ENCODE measurements at regions not wholly inside any gene's neighbourhood (a gene's known extent, or its start where the extent isn't known, plus 50 kb on each side); places are given as distances from the start of the nearest gene placed in this dataset.

- Mint-ChIP-seq H3K27ac (no peak overlapping the region), H3K9me3 (no peaks in the 10 kb centered on the region), H3K4me1 (no peaks in the 10 kb centered on the region), H3K36me3 (ENCODE audit: low read depth) (no peaks in the 10 kb centered on the region), H3K27me3 (no peaks in the 10 kb centered on the region), H3K4me3 (no peak overlapping the region)
- DNase-seq (no peak), ATAC-seq (ENCODE audit: low read depth) (no peak)
- intact Hi-C loops (cut with micrococcal nuclease): no loop called here
- ChIA-PET POLR2A (no interaction called here), CTCF (no interaction called here)
- TF ChIP-seq, protein P1, sequence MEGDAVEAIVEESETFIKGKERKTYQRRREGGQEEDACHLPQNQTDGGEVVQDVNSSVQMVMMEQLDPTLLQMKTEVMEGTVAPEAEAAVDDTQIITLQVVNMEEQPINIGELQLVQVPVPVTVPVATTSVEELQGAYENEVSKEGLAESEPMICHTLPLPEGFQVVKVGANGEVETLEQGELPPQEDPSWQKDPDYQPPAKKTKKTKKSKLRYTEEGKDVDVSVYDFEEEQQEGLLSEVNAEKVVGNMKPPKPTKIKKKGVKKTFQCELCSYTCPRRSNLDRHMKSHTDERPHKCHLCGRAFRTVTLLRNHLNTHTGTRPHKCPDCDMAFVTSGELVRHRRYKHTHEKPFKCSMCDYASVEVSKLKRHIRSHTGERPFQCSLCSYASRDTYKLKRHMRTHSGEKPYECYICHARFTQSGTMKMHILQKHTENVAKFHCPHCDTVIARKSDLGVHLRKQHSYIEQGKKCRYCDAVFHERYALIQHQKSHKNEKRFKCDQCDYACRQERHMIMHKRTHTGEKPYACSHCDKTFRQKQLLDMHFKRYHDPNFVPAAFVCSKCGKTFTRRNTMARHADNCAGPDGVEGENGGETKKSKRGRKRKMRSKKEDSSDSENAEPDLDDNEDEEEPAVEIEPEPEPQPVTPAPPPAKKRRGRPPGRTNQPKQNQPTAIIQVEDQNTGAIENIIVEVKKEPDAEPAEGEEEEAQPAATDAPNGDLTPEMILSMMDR (IDR thresholded peaks at IDR 0.05): no peak
These were observed 318.3 kb upstream of the CCL2 start for GRCh38 chr17:33936764-33937163.

DNA sequence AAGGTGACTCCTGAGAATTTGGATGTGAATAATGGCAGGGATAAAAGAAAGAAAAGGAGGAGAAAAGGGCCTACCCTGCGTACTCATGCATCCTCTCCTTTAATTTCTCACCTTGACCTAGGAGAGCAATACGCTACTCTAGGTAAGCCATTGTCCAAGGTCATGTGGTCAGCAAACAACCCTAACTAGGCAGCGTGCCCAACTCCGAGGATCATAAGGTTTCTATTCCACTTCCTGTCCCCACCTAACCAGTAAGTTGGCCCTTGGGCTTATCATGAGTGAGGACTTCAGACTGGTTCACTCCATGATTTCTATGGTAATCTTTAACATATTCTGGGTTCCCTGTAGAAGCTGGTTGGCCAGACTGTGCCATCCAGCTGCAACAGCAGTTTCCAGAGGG is 315.1 kb upstream of the CCL2 start:
- intact Hi-C loops (cut with micrococcal nuclease): no loop called here
- no peaks in the 10 kb centered on the region for H3K9me3 Mint-ChIP-seq
- no peak for ATAC-seq (ENCODE audit: low read depth)
- CTCF ChIA-PET: no interaction called here
- no peaks in the 10 kb centered on the region for H3K27me3 Mint-ChIP-seq
- H3K27ac Mint-ChIP-seq: no peak overlapping the region
- H3K36me3 Mint-ChIP-seq (ENCODE audit: low read depth): no peaks in the 10 kb centered on the region
- no peak for DNase-seq
- POLR2A ChIA-PET: no interaction called here
- no peaks in the 10 kb centered on the region for H3K4me1 Mint-ChIP-seq
- TF ChIP-seq, protein P1 (IDR thresholded peaks at IDR 0.05): no peak
- no peak overlapping the region for H3K4me3 Mint-ChIP-seq

GRCh38 chr17:33940769-33941370 is 314.2 kb upstream of the CCL2 start:
- Mint-ChIP-seq H3K4me1 (no peaks in the 10 kb centered on the region), H3K9me3 (no peaks in the 10 kb centered on the region), H3K27me3 (no peaks in the 10 kb centered on the region), H3K27ac (no peak overlapping the region), H3K4me3 (no peak overlapping the region), H3K36me3 (ENCODE audit: low read depth) (no peaks in the 10 kb centered on the region)
- POLR2A ChIA-PET: no interaction called here
- DNase-seq (no peak), ATAC-seq (ENCODE audit: low read depth) (no peak)
- CTCF ChIA-PET: no interaction called here
- intact Hi-C loops (cut with micrococcal nuclease): no loop called here
- TF ChIP-seq, protein P1 (IDR thresholded peaks at IDR 0.05): no peak

GRCh38 chr17:33941744-33942143 is 313.3 kb upstream of the CCL2 start:
- TF ChIP-seq, protein P1 (IDR thresholded peaks at IDR 0.05): no peak
- ChIA-PET CTCF (no interaction called here), POLR2A (no interaction called here)
- no peak overlapping the region for H3K4me3 Mint-ChIP-seq
- no peak overlapping the region for H3K27ac Mint-ChIP-seq
- DNase-seq (no peak), ATAC-seq (ENCODE audit: low read depth) (no peak)
- H3K9me3 Mint-ChIP-seq: no peaks in the 10 kb centered on the region
- H3K27me3 Mint-ChIP-seq: no peaks in the 10 kb centered on the region
- intact Hi-C loops (cut with micrococcal nuclease): no loop called here
- H3K4me1 Mint-ChIP-seq: no peaks in the 10 kb centered on the region
- no peaks in the 10 kb centered on the region for H3K36me3 Mint-ChIP-seq (ENCODE audit: low read depth)

- DNase-seq: no peak
- POLR2A ChIA-PET: no interaction called here
- Mint-ChIP-seq H3K9me3 (no peaks in the 10 kb centered on the region), H3K4me3 (no peak overlapping the region), H3K4me1 (no peaks in the 10 kb centered on the region), H3K27ac (no peak overlapping the region), H3K36me3 (ENCODE audit: low read depth) (no peaks in the 10 kb centered on the region), H3K27me3 (no peaks in the 10 kb centered on the region)
- CTCF ChIA-PET: no interaction called here
- ATAC-seq (ENCODE audit: low read depth): no peak
- TF ChIP-seq, protein P1 (IDR thresholded peaks at IDR 0.05): no peak
- intact Hi-C loops (cut with micrococcal nuclease): no loop called here
These were observed 312.7 kb upstream of the CCL2 start for GRCh38 chr17:33942414-33942813.

All from activated B cell treated with CpG ODN at 0.5 μM for 24 hours (primary cell).